ENCODE measurements at regions not wholly inside any gene's neighbourhood (a gene's known extent, or its start where the extent isn't known, plus 50 kb on each side); places are given as distances from the start of the nearest gene placed in this dataset.
A peak's percentile ranks its signal among the peaks of the same experiment; 100 is the strongest.

- Mint-ChIP-seq H3K9me3 (ENCODE audit: unreplicated experiment) (no peaks in the 10 kb centered on the region), H3K36me3 (ENCODE audit: insufficient read depth, unreplicated experiment) (no peaks in the 10 kb centered on the region), H3K27me3 (ENCODE audit: insufficient read depth, unreplicated experiment) (peaks cover 21% of the 10 kb centered on the region), H3K27ac (ENCODE audit: low read depth, unreplicated experiment) (no peak overlapping the region), H3K4me3 (ENCODE audit: unreplicated experiment) (no peak overlapping the region), H3K4me1 (ENCODE audit: insufficient read depth, unreplicated experiment) (no peaks in the 10 kb centered on the region)
- POLR2A ChIA-PET = no interaction called here
- DNase-seq (ENCODE audit: unreplicated experiment) = no peak
- no TSS peak for BruUV-seq (replicated peaks)
- CTCF ChIA-PET = no interaction called here
- intact Hi-C loops (cut with micrococcal nuclease) = no loop called here
- TF ChIP-seq CTCF (IDR thresholded peaks at IDR 0.05; ENCODE audit: unreplicated experiment) = no peak
Measured at GRCh38 chr21:35770101-35770945, 290.0 kb downstream of the SETD4 start.

GRCh38 chr21:35768187-35768586 is 292.1 kb downstream of the SETD4 start:
- intact Hi-C loops (cut with micrococcal nuclease) = no loop called here
- DNase-seq (ENCODE audit: unreplicated experiment) = no peak
- POLR2A ChIA-PET = interaction anchor here (1.5 kb wide), 1 partner anchor 9 kb away, joined by 3 read pairs; no protein-coding TSS in a partner anchor
- Mint-ChIP-seq H3K4me1 (ENCODE audit: insufficient read depth, unreplicated experiment) (no peaks in the 10 kb centered on the region), H3K36me3 (ENCODE audit: insufficient read depth, unreplicated experiment) (no peaks in the 10 kb centered on the region), H3K27ac (ENCODE audit: low read depth, unreplicated experiment) (no peak overlapping the region), H3K9me3 (ENCODE audit: unreplicated experiment) (no peaks in the 10 kb centered on the region), H3K27me3 (ENCODE audit: insufficient read depth, unreplicated experiment) (peaks cover 18% of the 10 kb centered on the region), H3K4me3 (ENCODE audit: unreplicated experiment) (no peak overlapping the region)
- no peak for TF ChIP-seq CTCF (IDR thresholded peaks at IDR 0.05; ENCODE audit: unreplicated experiment)
- no TSS peak for BruUV-seq (replicated peaks)
- CTCF ChIA-PET = no interaction called here

DNA sequence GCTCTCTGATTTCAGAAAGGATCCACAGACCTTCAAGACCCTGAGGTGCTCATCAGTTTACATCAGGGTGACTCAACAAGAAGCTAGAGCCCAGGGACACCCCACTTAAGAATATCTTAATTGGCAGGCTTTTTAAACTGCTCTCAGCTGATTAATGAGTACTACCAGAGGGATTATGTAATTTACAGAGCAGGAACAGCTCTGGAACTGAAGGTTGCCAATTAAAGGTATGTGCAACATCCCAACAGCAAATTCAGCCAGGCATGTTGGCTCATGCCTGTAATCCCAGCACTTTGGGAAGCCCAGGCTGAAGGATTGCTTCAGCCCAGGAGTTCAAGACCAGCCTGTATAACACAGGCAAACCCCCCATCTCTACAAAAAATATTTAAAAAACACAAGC is 295.7 kb downstream of the SETD4 start:
- peak; percentile 46 for DNase-seq (ENCODE audit: unreplicated experiment)
- no peak overlapping the region for H3K4me3 Mint-ChIP-seq (ENCODE audit: unreplicated experiment)
- CTCF ChIA-PET = interaction anchor here (0.5 to 1.2 kb wide), 5 partner anchors 8 to 691 kb away, joined by 3 to 4 read pairs (median 3); partner anchors contain the start of gene CBR1
- H3K36me3 Mint-ChIP-seq (ENCODE audit: insufficient read depth, unreplicated experiment) = no peaks in the 10 kb centered on the region
- intact Hi-C loops (cut with micrococcal nuclease) = no loop called here
- H3K27ac Mint-ChIP-seq (ENCODE audit: low read depth, unreplicated experiment) = no peak overlapping the region
- H3K9me3 Mint-ChIP-seq (ENCODE audit: unreplicated experiment) = no peaks in the 10 kb centered on the region
- no peak for TF ChIP-seq CTCF (IDR thresholded peaks at IDR 0.05; ENCODE audit: unreplicated experiment)
- no peaks in the 10 kb centered on the region for H3K4me1 Mint-ChIP-seq (ENCODE audit: insufficient read depth, unreplicated experiment)
- BruUV-seq (replicated peaks) = no TSS peak
- POLR2A ChIA-PET = interaction anchor here (0.5 to 2.5 kb wide), 6 partner anchors 8 to 1067 kb away, joined by 3 to 6 read pairs (median 4); no protein-coding TSS in a partner anchor
- H3K27me3 Mint-ChIP-seq (ENCODE audit: insufficient read depth, unreplicated experiment) = peaks cover 35% of the 10 kb centered on the region

GRCh38 chr21:35764077-35764476 is 296.2 kb downstream of the SETD4 start:
- DNase-seq (ENCODE audit: unreplicated experiment) = no peak
- Mint-ChIP-seq H3K36me3 (ENCODE audit: insufficient read depth, unreplicated experiment) (no peaks in the 10 kb centered on the region), H3K27me3 (ENCODE audit: insufficient read depth, unreplicated experiment) (peaks cover 39% of the 10 kb centered on the region), H3K4me3 (ENCODE audit: unreplicated experiment) (no peak overlapping the region), H3K27ac (ENCODE audit: low read depth, unreplicated experiment) (no peak overlapping the region), H3K9me3 (ENCODE audit: unreplicated experiment) (no peaks in the 10 kb centered on the region), H3K4me1 (ENCODE audit: insufficient read depth, unreplicated experiment) (no peaks in the 10 kb centered on the region)
- BruUV-seq (replicated peaks) = no TSS peak
- CTCF ChIA-PET = interaction anchor here (0.6 to 1.2 kb wide), 2 partner anchors 15 to 626 kb away, joined by 3 read pairs; no protein-coding TSS in a partner anchor
- POLR2A ChIA-PET = interaction anchor here (0.7 to 2.5 kb wide), 3 partner anchors 9 to 18 kb away, joined by 3 to 6 read pairs (median 5); no protein-coding TSS in a partner anchor
- no peak for TF ChIP-seq CTCF (IDR thresholded peaks at IDR 0.05; ENCODE audit: unreplicated experiment)
- intact Hi-C loops (cut with micrococcal nuclease) = no loop called here

All from MCF 10A (cell line).